H9 (cell line): ENCODE measurements at regions not wholly inside any gene's neighbourhood (a gene's known extent, or its start where the extent isn't known, plus 50 kb on each side); places are given as distances from the start of the nearest gene placed in this dataset.

Source experiments
- DNase-seq: peaks from one replicate; pipeline ENCODE4 v3.0.0-alpha.2; 2017
- H2AFZ ChIP-seq: one replicate; pipeline ENCODE4 v1.6.1; 2013; ENCODE audit warnings: mild to moderate bottlenecking, low read length, control low read depth, moderate library complexity
- H2AK5ac ChIP-seq: 2 replicates; pipeline ENCODE4 v1.6.1; 2013; ENCODE audit warnings: low read length, control low read depth, mixed read lengths; ENCODE audit not compliant: insufficient read length
- H2BK120ac ChIP-seq: one replicate; pipeline ENCODE4 v1.6.1; 2013; ENCODE audit warnings: low read depth, mild to moderate bottlenecking, low read length, control low read depth, inconsistent platforms; ENCODE audit not compliant: poor library complexity, severe bottlenecking
- H2BK12ac ChIP-seq: 2 replicates; pipeline ENCODE4 v1.6.1; 2013; ENCODE audit warnings: low read length, control low read depth, mixed read lengths, low read depth; ENCODE audit not compliant: insufficient read length
- H2BK15ac ChIP-seq: 2 replicates; pipeline ENCODE4 v1.6.1; 2013; ENCODE audit warnings: low read depth, low read length, control low read depth
- H2BK20ac ChIP-seq: one replicate; pipeline ENCODE4 v1.6.1; 2013; ENCODE audit warnings: low read depth, mild to moderate bottlenecking, low read length, control low read depth, inconsistent platforms; ENCODE audit not compliant: poor library complexity, severe bottlenecking
- H2BK5ac ChIP-seq: 2 replicates; pipeline ENCODE4 v1.6.1; 2013; ENCODE audit warnings: low read length, control low read depth, mixed read lengths; ENCODE audit not compliant: insufficient read length
- H3K14ac ChIP-seq: 2 replicates; pipeline ENCODE4 v1.6.1; 2013; ENCODE audit warnings: low read length, control low read depth; ENCODE audit not compliant: insufficient read depth
- H3K18ac ChIP-seq: 2 replicates; pipeline ENCODE4 v1.6.1; 2013; ENCODE audit warnings: low read depth, mild to moderate bottlenecking, mixed read lengths, low read length, control low read depth; ENCODE audit not compliant: insufficient read length
- H3K23ac ChIP-seq: 2 replicates; pipeline ENCODE4 v1.6.1; 2013; ENCODE audit warnings: low read length, control low read depth, mixed read lengths, low read depth; ENCODE audit not compliant: insufficient read length
- H3K23me2 ChIP-seq: 2 replicates; pipeline ENCODE4 v1.6.1; 2013; ENCODE audit warnings: low read depth, mild to moderate bottlenecking, mixed read lengths, low read length, control low read depth; ENCODE audit not compliant: insufficient read length, poor library complexity, severe bottlenecking
- H3K27ac ChIP-seq: 2 replicates; pipeline ENCODE4 v1.5.1; 2013; ENCODE audit warnings: low read length, control low read depth, mixed read lengths, low read depth; ENCODE audit not compliant: insufficient read length
- H3K27me3 ChIP-seq: 2 replicates; pipeline ENCODE4 v1.6.1; 2013; ENCODE audit warnings: low read length, control low read depth, inconsistent platforms; ENCODE audit not compliant: insufficient read depth
- H3K4ac ChIP-seq: 2 replicates; pipeline ENCODE4 v1.6.1; 2013; ENCODE audit warnings: low read depth, mild to moderate bottlenecking, control low read depth, inconsistent platforms, low read length, moderate library complexity
- H3K4me1 ChIP-seq: 2 replicates; pipeline ENCODE4 v1.6.1; 2013; ENCODE audit warnings: low read length, control low read depth, inconsistent platforms; ENCODE audit not compliant: insufficient read depth
- H3K4me2 ChIP-seq: 2 replicates; pipeline ENCODE4 v1.6.1; 2013; ENCODE audit warnings: low read length, control low read depth, mixed read lengths; ENCODE audit not compliant: insufficient read length, insufficient read depth
- H3K56ac ChIP-seq: 2 replicates; pipeline ENCODE4 v1.6.1; 2013; ENCODE audit warnings: low read depth, mild to moderate bottlenecking, mixed read lengths, low read length, control low read depth; ENCODE audit not compliant: insufficient read length
- H3K79me1 ChIP-seq: 2 replicates; pipeline ENCODE4 v1.6.1; 2013; ENCODE audit warnings: low read depth, mild to moderate bottlenecking, moderate library complexity, low read length, control low read depth, inconsistent platforms; ENCODE audit not compliant: insufficient read depth, poor library complexity, severe bottlenecking
- H3K79me2 ChIP-seq: 2 replicates; pipeline ENCODE4 v1.6.1; 2013; ENCODE audit warnings: low read length, control low read depth, inconsistent platforms; ENCODE audit not compliant: insufficient read depth
- H3K9ac ChIP-seq: 2 replicates; pipeline ENCODE4 v1.6.1; 2013; ENCODE audit warnings: low read length, control low read depth, mixed read lengths; ENCODE audit not compliant: insufficient read length; ENCODE audit errors: extremely low read depth
- H3K9me3 ChIP-seq: one replicate; pipeline ENCODE4 v1.6.1; 2013; ENCODE audit warnings: low read depth, low read length, inconsistent platforms; ENCODE audit not compliant: control insufficient read depth
- H3T11ph ChIP-seq: one replicate; pipeline ENCODE4 v1.6.1; 2013; ENCODE audit warnings: mild to moderate bottlenecking, low read length, control low read depth, inconsistent platforms
- H4K20me1 ChIP-seq: one replicate; pipeline ENCODE4 v1.6.1; 2013; ENCODE audit not compliant: control insufficient read depth, insufficient read length, insufficient read depth
- H4K5ac ChIP-seq: 2 replicates; pipeline ENCODE4 v1.6.1; 2013; ENCODE audit warnings: low read depth, mild to moderate bottlenecking, mixed read lengths, low read length, control low read depth; ENCODE audit not compliant: insufficient read length
- H4K8ac ChIP-seq: replicated peaks from 2 replicates; pipeline ENCODE4 v1.6.1; 2013; ENCODE audit warnings: low read length, control low read depth, mixed read lengths, low read depth; ENCODE audit not compliant: insufficient read length
- H4K91ac ChIP-seq: 2 replicates; pipeline ENCODE4 v1.6.1; 2013; ENCODE audit warnings: low read depth, mild to moderate bottlenecking, moderate library complexity, mixed read lengths, low read length, control low read depth; ENCODE audit not compliant: insufficient read length
- H3K27ac Mint-ChIP-seq, 3 experiments: 2 replicates in 2 of 3; 3 replicates in 1 of 3; pipeline ENCODE4 v1.8.0; 2020 to 2021; ENCODE audit warnings: mixed read lengths in 3 of 3, mild to moderate bottlenecking in 1 of 3, moderate library complexity in 1 of 3
- H3K27me3 Mint-ChIP-seq: 2 replicates; pipeline ENCODE4 v1.8.0; 2021; ENCODE audit warnings: low read depth, mild to moderate bottlenecking, moderate library complexity, mixed read lengths
- H3K36me3 Mint-ChIP-seq, 3 experiments: 2 replicates in 2 of 3; 3 replicates in 1 of 3; pipeline ENCODE4 v1.8.0; 2020 to 2021; ENCODE audit warnings: low read depth in 3 of 3, mixed read lengths in 3 of 3; ENCODE audit not compliant: insufficient read depth in 1 of 3
- H3K4me1 Mint-ChIP-seq, 2 experiments: 2 replicates each; pipeline ENCODE4 v1.8.0; 2020; ENCODE audit warnings: mixed read lengths in 2 of 2
- H3K4me3 Mint-ChIP-seq, 2 experiments: 2 replicates in 1 of 2; 3 replicates in 1 of 2; pipeline ENCODE4 v1.8.0; 2020 to 2021; ENCODE audit warnings: mild to moderate bottlenecking in 2 of 2, mixed read lengths in 2 of 2, moderate library complexity in 1 of 2
- H3K9me3 Mint-ChIP-seq, 2 experiments: 2 replicates in 1 of 2; 3 replicates in 1 of 2; pipeline ENCODE4 v1.8.0; 2020; ENCODE audit warnings: mild to moderate bottlenecking in 2 of 2, mixed read lengths in 2 of 2, moderate library complexity in 1 of 2
- CTCF ChIP-seq: fragments of 200-600 bp; sonication (generic); conservative IDR thresholded peaks from 3 replicates; pipeline ENCODE4 v1.8.0; 2021; ENCODE audit warnings: antibody characterized with exemption, mild to moderate bottlenecking
- WGBS: extraction: QIAGEN DNeasy Blood & Tissue Kit; methylation state at CpG from one replicate; pipeline ENCODE4 v1.1.7; 2013; ENCODE audit warnings: missing lambda C conversion rate, low lambda C conversion rate, mixed read lengths; ENCODE audit not compliant: insufficient read length; ENCODE audit errors: extremely low coverage; 5-methylcytosine and 5-hydroxymethylcytosine counted together

- H2BK20ac ChIP-seq: no peak overlapping the region
- no peak overlapping the region for H3T11ph ChIP-seq
- DNase-seq: no peak
- H3K23me2 ChIP-seq: no peaks in the 10 kb centered on the region
- no peaks in the 10 kb centered on the region for H4K20me1 ChIP-seq
- no peak overlapping the region for H2BK5ac ChIP-seq
- no peak overlapping the region for H4K91ac ChIP-seq
- no peak overlapping the region for H3K27ac ChIP-seq
- H2BK120ac ChIP-seq: no peak overlapping the region
- Mint-ChIP-seq H3K4me3 (no peak overlapping the region), H3K27me3 (no peaks in the 10 kb centered on the region), H3K36me3 (no peaks in the 10 kb centered on the region), H3K9me3 (no peaks in the 10 kb centered on the region), H3K4me1 (no peaks in the 10 kb centered on the region), H3K27ac (no peak overlapping the region)
- no peak overlapping the region for H4K8ac ChIP-seq
- H3K23ac ChIP-seq: no peak overlapping the region
- no peak overlapping the region for H2BK15ac ChIP-seq
- no peak overlapping the region for H2AFZ ChIP-seq
- no peaks in the 10 kb centered on the region for H3K27me3 ChIP-seq
- H2BK12ac ChIP-seq: no peak overlapping the region
- no peak overlapping the region for H2AK5ac ChIP-seq
- no peak overlapping the region for H3K56ac ChIP-seq
- no peak overlapping the region for H3K18ac ChIP-seq
- no peak overlapping the region for H3K14ac ChIP-seq
- H3K4ac ChIP-seq: no peak overlapping the region
- H3K9me3 ChIP-seq: no peaks in the 10 kb centered on the region
- WGBS: no CpG with 5 or more reads among the region's 3 CpGs
- no peak overlapping the region for H3K9ac ChIP-seq
- TF ChIP-seq CTCF: no peak
- no peak overlapping the region for H4K5ac ChIP-seq
- H3K79me2 ChIP-seq: no peaks in the 10 kb centered on the region
- H3K79me1 ChIP-seq: no peaks in the 10 kb centered on the region
- H3K4me1 ChIP-seq: no peaks in the 10 kb centered on the region
- H3K4me2 ChIP-seq: no peak overlapping the region
These were observed 1047.6 kb upstream of the AUTS2 start for GRCh38 chr7:68550635-68551034.
